GM18508 (cell line): ENCODE measurements at regions not wholly inside any gene's neighbourhood (a gene's known extent, or its start where the extent isn't known, plus 50 kb on each side); places are given as distances from the start of the nearest gene placed in this dataset.

ENCODE experiments used
- ATAC-seq: cut with Tn5 transposase; IDR thresholded peaks from one replicate; pipeline ENCODE4 v1.9.1; 2021; ENCODE audit warnings: moderate number of reproducible peaks; ENCODE audit not compliant: insufficient read depth, unreplicated experiment

GRCh38 chrX:110871839-110872238, 76.2 kb upstream of the CHRDL1 start:
- no peak for ATAC-seq

- ATAC-seq: no peak
These were observed 70.8 kb upstream of the CHRDL1 start for GRCh38 chrX:110866421-110866820.

- ATAC-seq: no peak
These were observed 68.3 kb upstream of the CHRDL1 start for GRCh38 chrX:110863883-110864282.

- no peak for ATAC-seq
These were observed 62.9 kb upstream of the CHRDL1 start for GRCh38 chrX:110858565-110858964.

- ATAC-seq: no peak
These were observed 58.0 kb upstream of the CHRDL1 start for GRCh38 chrX:110853610-110854009.

DNA sequence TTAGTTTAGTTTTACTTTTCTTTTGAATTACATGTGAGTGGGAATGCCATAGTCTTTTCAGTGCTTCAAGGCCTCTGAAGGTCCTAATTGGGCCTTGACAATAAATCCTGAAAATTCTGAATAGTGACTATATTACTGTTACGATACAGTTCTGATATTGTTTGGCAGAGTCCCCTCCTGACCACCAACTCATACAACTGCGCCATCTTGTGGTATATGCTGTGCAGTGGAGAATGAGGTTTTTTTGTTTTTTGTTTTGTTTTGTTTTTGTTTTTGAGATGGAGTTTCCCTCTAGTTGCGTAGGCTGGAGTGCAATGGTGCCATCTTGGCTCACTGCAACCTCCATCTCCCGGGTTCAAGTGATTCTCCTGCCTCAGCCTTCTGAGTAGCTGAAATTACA, 56.6 kb upstream of the CHRDL1 start:
- ATAC-seq: no peak

DNA sequence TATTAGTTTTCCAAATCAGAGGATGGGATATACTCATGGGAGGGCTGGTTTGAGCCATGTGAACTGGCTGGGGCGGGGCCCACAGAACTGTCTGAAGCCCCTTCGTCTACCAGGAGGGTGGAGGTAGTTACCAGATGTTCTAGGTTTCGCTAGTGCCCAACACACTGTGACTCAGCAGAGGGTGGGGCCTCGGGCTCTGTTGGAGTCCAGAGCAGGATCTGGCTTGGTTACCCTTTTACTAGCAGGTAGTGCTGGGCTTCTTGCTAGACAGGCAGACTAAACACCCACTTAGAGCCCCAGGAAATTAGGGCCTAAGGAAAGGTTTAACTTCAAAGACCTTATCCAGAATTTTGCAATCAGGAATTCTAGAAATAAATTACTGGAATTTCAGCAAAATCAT, 56.2 kb upstream of the CHRDL1 start:
- no peak for ATAC-seq

- peak; percentile 48 for ATAC-seq
These were observed 51.7 kb upstream of the CHRDL1 start for GRCh38 chrX:110847334-110847733.

DNA sequence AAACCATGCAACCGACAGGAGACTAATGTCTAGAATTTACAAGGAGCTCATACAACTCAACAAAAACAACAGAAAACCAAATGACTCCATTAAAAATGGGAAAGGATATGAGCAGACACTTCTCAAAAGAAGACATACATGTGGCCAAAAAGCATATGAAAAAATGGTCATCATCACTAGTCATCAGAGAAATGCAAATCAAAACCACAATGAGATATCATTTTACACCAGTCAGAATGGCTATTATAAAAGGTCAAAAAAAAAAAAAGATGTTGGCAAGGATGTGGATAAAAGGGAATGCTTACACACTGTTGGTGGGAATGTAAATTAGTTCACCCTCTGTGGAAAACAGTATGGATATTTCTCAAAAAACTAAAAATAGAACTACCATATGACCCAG, 50.5 kb upstream of the CHRDL1 start:
- no peak for ATAC-seq
